GM23338 (cell line): ENCODE measurements at regions not wholly inside any gene's neighbourhood (a gene's known extent, or its start where the extent isn't known, plus 50 kb on each side); places are given as distances from the start of the nearest gene placed in this dataset.
A peak's percentile ranks its signal among the peaks of the same experiment; 100 is the strongest.

Experiments
- ATAC-seq: fragments of 200-7000 bp; cut with Tn5 transposase; 3 replicates; pipeline ENCODE4 v1.9.1; 2020
- DNase-seq: peaks from one replicate; pipeline ENCODE4 v3.0.0-alpha.2; 2015; ENCODE audit warnings: low spot score
- H2AFZ ChIP-seq: fragments of 200-600 bp; sonication (generic); 2 replicates; pipeline ENCODE4 v1.8.0; 2016; ENCODE audit warnings: antibody characterized with exemption, mild to moderate bottlenecking, moderate library complexity
- H3F3A ChIP-seq: fragments of 200-600 bp; sonication (generic); replicated peaks from 2 replicates; pipeline ENCODE4 v1.8.0; 2017; ENCODE audit warnings: antibody characterized with exemption, mixed run types, low read depth
- H3K27ac ChIP-seq: fragments of 200-600 bp; sonication (generic); 2 replicates; pipeline ENCODE4 v1.6.1; 2016; ENCODE audit warnings: low read depth
- H3K27me3 ChIP-seq: fragments of 200-600 bp; sonication (generic); 2 replicates; pipeline ENCODE4 v1.8.0; 2016; ENCODE audit warnings: mild to moderate bottlenecking, mixed run types, moderate library complexity; ENCODE audit not compliant: insufficient read depth
- H3K36me3 ChIP-seq: fragments of 200-600 bp; sonication (generic); 2 replicates; pipeline ENCODE4 v1.8.0; 2016; ENCODE audit warnings: mild to moderate bottlenecking; ENCODE audit not compliant: insufficient read depth
- H3K4me1 ChIP-seq: fragments of 200-600 bp; sonication (generic); 2 replicates; pipeline ENCODE4 v1.8.0; 2016; ENCODE audit warnings: mild to moderate bottlenecking, moderate library complexity; ENCODE audit not compliant: insufficient read depth
- H3K4me2 ChIP-seq: fragments of 200-600 bp; sonication (generic); 2 replicates; pipeline ENCODE4 v1.7.1; 2017; ENCODE audit warnings: mixed run types
- H3K4me3 ChIP-seq: fragments of 200-600 bp; sonication (generic); 2 replicates; pipeline ENCODE4 v1.6.1; 2016; ENCODE audit warnings: mixed run types
- H3K79me2 ChIP-seq: fragments of 200-600 bp; sonication (generic); replicated peaks from 2 replicates; pipeline ENCODE4 v1.8.0; 2017; ENCODE audit warnings: mild to moderate bottlenecking; ENCODE audit not compliant: insufficient read depth
- H3K9me2 ChIP-seq: fragments of 200-600 bp; sonication (generic); 2 replicates; pipeline ENCODE4 v1.8.0; 2017; ENCODE audit not compliant: insufficient read depth
- H4K20me1 ChIP-seq: fragments of 200-600 bp; sonication (generic); replicated peaks from 2 replicates; pipeline ENCODE4 v1.8.0; 2017; ENCODE audit warnings: mild to moderate bottlenecking; ENCODE audit not compliant: insufficient read depth
- H3K27ac Mint-ChIP-seq: 2 replicates; pipeline ENCODE4 v1.8.0; 2020; ENCODE audit warnings: inconsistent platforms, mild to moderate bottlenecking, moderate library complexity, mixed read lengths
- H3K27me3 Mint-ChIP-seq: 3 replicates; pipeline ENCODE4 v1.8.0; 2022; ENCODE audit warnings: low read depth, mild to moderate bottlenecking, moderate library complexity, mixed read lengths, inconsistent platforms; ENCODE audit not compliant: insufficient read depth, poor library complexity
- H3K36me3 Mint-ChIP-seq: 3 replicates; pipeline ENCODE4 v1.8.0; 2021; ENCODE audit warnings: low read depth, mild to moderate bottlenecking, inconsistent platforms, moderate library complexity, mixed read lengths
- H3K4me1 Mint-ChIP-seq: 3 replicates; pipeline ENCODE4 v1.8.0; 2020; ENCODE audit warnings: mild to moderate bottlenecking, inconsistent platforms, mixed read lengths
- H3K4me3 Mint-ChIP-seq: 3 replicates; pipeline ENCODE4 v1.8.0; 2021; ENCODE audit warnings: moderate library complexity, mild to moderate bottlenecking, inconsistent platforms, mixed read lengths
- H3K9me3 Mint-ChIP-seq: 3 replicates; pipeline ENCODE4 v1.8.0; 2020; ENCODE audit warnings: moderate library complexity, mild to moderate bottlenecking, inconsistent platforms, mixed read lengths
- EZH2 ChIP-seq: fragments of 200-600 bp; sonication (generic); IDR thresholded peaks from one replicate; pipeline ENCODE4 v1.8.0; 2017; ENCODE audit warnings: antibody characterized with exemption, mild to moderate bottlenecking, low read depth; ENCODE audit not compliant: unreplicated experiment
- EZH2phosphoT487 ChIP-seq: fragments of 200-600 bp; sonication (generic); IDR thresholded peaks from one replicate; pipeline ENCODE4 v1.8.1; 2018; ENCODE audit warnings: antibody characterized with exemption; ENCODE audit not compliant: unreplicated experiment
- JUNB ChIP-seq: IDR thresholded peaks from one replicate; pipeline ENCODE4 v1.6.1; 2016; ENCODE audit warnings: antibody characterized with exemption; ENCODE audit not compliant: unreplicated experiment
- NANOG ChIP-seq: IDR thresholded peaks from 2 replicates; pipeline ENCODE4 v1.6.1; 2016; ENCODE audit warnings: antibody characterized with exemption, borderline replicate concordance
- POLR2AphosphoS5 ChIP-seq: IDR thresholded peaks from 2 replicates; pipeline ENCODE4 v1.6.1; 2016; ENCODE audit warnings: antibody characterized with exemption, low read depth
- STAT1 ChIP-seq: IDR thresholded peaks from one replicate; pipeline ENCODE4 v1.6.1; 2016; ENCODE audit warnings: antibody characterized with exemption; ENCODE audit not compliant: unreplicated experiment
- ZNF114 ChIP-seq: fragments of 250-450 bp; sonication (Bioruptor Pico); IDR thresholded peaks from 2 replicates; pipeline ENCODE4 v1.5.0; 2020; ENCODE audit warnings: mild to moderate bottlenecking, moderate library complexity
- TF ChIP-seq, protein P1 (sequence below): IDR thresholded peaks from 2 replicates; pipeline ENCODE4 v1.6.1; 2016; ENCODE audit warnings: antibody characterized with exemption
- TF ChIP-seq, protein P2 (sequence below), 2 experiments: fragments of 200-600 bp in 1 of 2; sonication (generic) in 1 of 2; conservative IDR thresholded peaks; 2 replicates each; pipeline versions ENCODE4 v1.5.1 to v1.6.1; 2016 to 2017; ENCODE audit warnings: antibody characterized with exemption in 2 of 2, low read depth in 2 of 2, mild to moderate bottlenecking in 2 of 2, moderate library complexity in 1 of 2
- TF ChIP-seq, protein P3 (sequence below): fragments of 250-450 bp; sonication (Bioruptor Pico); IDR thresholded peaks from 2 replicates; pipeline ENCODE4 v1.5.0; 2020; ENCODE audit warnings: mild to moderate bottlenecking, moderate library complexity
- TF ChIP-seq, protein P4 (sequence below): IDR thresholded peaks from one replicate; pipeline ENCODE4 v1.6.1; 2018; ENCODE audit warnings: antibody characterized with exemption; ENCODE audit not compliant: unreplicated experiment

DNA sequence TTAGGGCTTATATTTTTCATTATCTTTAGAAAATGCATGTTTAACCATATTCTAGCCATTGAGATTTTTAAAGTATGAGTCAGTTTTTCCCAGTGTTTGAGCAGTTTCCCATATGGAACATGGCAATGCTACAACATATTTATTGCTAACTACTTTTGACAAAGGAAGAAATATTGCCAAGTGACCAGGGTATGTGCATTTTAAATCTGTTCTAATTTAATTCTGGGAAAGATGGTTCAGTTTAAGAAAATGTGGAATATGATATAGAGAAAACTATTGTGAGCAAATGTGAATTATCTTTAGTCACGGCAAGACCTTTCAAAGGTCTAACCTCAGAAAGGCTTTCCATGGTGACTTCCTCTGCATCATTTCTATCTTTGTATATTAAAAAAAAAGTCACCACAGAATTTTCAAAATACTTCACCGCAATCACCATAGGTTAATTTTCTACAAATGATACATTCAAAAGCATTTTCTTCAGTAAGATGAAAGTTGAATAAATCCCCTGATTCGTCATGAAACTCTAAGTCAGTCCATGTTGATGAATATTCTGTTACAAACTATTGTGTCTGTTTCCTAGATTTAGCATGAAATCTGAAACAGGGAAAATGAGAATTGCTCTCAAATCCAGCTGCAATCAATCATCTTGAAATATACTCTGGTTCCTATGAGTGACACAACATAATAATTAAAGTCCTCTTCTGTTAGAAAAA lies 2349.0 kb upstream of the TENM3 start (continued):
- TF ChIP-seq, protein P1, sequence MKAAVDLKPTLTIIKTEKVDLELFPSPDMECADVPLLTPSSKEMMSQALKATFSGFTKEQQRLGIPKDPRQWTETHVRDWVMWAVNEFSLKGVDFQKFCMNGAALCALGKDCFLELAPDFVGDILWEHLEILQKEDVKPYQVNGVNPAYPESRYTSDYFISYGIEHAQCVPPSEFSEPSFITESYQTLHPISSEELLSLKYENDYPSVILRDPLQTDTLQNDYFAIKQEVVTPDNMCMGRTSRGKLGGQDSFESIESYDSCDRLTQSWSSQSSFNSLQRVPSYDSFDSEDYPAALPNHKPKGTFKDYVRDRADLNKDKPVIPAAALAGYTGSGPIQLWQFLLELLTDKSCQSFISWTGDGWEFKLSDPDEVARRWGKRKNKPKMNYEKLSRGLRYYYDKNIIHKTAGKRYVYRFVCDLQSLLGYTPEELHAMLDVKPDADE: no peak
- TF ChIP-seq, protein P2, sequence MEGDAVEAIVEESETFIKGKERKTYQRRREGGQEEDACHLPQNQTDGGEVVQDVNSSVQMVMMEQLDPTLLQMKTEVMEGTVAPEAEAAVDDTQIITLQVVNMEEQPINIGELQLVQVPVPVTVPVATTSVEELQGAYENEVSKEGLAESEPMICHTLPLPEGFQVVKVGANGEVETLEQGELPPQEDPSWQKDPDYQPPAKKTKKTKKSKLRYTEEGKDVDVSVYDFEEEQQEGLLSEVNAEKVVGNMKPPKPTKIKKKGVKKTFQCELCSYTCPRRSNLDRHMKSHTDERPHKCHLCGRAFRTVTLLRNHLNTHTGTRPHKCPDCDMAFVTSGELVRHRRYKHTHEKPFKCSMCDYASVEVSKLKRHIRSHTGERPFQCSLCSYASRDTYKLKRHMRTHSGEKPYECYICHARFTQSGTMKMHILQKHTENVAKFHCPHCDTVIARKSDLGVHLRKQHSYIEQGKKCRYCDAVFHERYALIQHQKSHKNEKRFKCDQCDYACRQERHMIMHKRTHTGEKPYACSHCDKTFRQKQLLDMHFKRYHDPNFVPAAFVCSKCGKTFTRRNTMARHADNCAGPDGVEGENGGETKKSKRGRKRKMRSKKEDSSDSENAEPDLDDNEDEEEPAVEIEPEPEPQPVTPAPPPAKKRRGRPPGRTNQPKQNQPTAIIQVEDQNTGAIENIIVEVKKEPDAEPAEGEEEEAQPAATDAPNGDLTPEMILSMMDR (conservative IDR thresholded peaks at IDR 0.05; ENCODE audit: low read depth in 2 of 2): no peak
- TF ChIP-seq POLR2AphosphoS5 (no peak), NANOG (no peak)

DNA sequence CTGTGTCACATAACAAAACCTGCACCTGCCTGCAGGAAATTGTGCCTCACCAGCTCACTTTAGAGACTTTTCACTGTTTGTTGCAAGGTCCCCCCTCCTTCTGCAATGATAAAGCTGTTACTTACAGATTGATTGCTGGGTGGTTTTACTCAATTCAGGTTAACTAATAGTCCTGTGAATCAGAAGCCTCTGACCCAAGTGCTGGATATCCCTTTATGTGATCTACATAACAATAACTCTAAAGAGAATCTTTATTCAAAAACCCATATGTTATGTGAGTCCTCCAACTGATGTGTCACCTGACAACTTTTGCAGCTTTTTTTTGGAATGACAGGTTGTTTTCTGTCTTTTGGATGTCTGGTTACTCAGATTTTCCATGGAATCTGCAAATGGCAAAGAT lies 2323.6 kb upstream of the TENM3 start:
- no peak overlapping the region for H3K4me2 ChIP-seq
- H3K4me1 Mint-ChIP-seq: peaks cover 5% of the 10 kb centered on the region
- ATAC-seq (no peak), DNase-seq (peak; percentile 3)
- H3K79me2 ChIP-seq: no peaks in the 10 kb centered on the region
- no peak overlapping the region for H3K4me3 Mint-ChIP-seq
- H2AFZ ChIP-seq: no peak overlapping the region
- H3K4me1 ChIP-seq: 0 out of 2 replicates have a peak, but pooled peaks cover 5% of the 10 kb centered on the region
- H3K36me3 ChIP-seq: no peaks in the 10 kb centered on the region
- H3F3A ChIP-seq: no peaks in the 10 kb centered on the region
- no peak overlapping the region for H3K27ac ChIP-seq
- H3K9me3 Mint-ChIP-seq: no peaks in the 10 kb centered on the region
- no peaks in the 10 kb centered on the region for H3K27me3 Mint-ChIP-seq
- no peak overlapping the region for H3K4me3 ChIP-seq
- H3K27me3 ChIP-seq: no peaks in the 10 kb centered on the region
- no peak overlapping the region for H3K27ac Mint-ChIP-seq
- peaks cover 5% of the 10 kb centered on the region; the same call in 1 of the 2 replicates for H3K9me2 ChIP-seq
- H3K36me3 Mint-ChIP-seq: no peaks in the 10 kb centered on the region
- H4K20me1 ChIP-seq: no peaks in the 10 kb centered on the region
- TF ChIP-seq, protein P1: no peak
- TF ChIP-seq EZH2phosphoT487 (no peak), EZH2 (no peak), STAT1 (no peak), ZNF114 (CRISPR knock-in tag) (no peak), JUNB (no peak)
- TF ChIP-seq, protein P3, sequence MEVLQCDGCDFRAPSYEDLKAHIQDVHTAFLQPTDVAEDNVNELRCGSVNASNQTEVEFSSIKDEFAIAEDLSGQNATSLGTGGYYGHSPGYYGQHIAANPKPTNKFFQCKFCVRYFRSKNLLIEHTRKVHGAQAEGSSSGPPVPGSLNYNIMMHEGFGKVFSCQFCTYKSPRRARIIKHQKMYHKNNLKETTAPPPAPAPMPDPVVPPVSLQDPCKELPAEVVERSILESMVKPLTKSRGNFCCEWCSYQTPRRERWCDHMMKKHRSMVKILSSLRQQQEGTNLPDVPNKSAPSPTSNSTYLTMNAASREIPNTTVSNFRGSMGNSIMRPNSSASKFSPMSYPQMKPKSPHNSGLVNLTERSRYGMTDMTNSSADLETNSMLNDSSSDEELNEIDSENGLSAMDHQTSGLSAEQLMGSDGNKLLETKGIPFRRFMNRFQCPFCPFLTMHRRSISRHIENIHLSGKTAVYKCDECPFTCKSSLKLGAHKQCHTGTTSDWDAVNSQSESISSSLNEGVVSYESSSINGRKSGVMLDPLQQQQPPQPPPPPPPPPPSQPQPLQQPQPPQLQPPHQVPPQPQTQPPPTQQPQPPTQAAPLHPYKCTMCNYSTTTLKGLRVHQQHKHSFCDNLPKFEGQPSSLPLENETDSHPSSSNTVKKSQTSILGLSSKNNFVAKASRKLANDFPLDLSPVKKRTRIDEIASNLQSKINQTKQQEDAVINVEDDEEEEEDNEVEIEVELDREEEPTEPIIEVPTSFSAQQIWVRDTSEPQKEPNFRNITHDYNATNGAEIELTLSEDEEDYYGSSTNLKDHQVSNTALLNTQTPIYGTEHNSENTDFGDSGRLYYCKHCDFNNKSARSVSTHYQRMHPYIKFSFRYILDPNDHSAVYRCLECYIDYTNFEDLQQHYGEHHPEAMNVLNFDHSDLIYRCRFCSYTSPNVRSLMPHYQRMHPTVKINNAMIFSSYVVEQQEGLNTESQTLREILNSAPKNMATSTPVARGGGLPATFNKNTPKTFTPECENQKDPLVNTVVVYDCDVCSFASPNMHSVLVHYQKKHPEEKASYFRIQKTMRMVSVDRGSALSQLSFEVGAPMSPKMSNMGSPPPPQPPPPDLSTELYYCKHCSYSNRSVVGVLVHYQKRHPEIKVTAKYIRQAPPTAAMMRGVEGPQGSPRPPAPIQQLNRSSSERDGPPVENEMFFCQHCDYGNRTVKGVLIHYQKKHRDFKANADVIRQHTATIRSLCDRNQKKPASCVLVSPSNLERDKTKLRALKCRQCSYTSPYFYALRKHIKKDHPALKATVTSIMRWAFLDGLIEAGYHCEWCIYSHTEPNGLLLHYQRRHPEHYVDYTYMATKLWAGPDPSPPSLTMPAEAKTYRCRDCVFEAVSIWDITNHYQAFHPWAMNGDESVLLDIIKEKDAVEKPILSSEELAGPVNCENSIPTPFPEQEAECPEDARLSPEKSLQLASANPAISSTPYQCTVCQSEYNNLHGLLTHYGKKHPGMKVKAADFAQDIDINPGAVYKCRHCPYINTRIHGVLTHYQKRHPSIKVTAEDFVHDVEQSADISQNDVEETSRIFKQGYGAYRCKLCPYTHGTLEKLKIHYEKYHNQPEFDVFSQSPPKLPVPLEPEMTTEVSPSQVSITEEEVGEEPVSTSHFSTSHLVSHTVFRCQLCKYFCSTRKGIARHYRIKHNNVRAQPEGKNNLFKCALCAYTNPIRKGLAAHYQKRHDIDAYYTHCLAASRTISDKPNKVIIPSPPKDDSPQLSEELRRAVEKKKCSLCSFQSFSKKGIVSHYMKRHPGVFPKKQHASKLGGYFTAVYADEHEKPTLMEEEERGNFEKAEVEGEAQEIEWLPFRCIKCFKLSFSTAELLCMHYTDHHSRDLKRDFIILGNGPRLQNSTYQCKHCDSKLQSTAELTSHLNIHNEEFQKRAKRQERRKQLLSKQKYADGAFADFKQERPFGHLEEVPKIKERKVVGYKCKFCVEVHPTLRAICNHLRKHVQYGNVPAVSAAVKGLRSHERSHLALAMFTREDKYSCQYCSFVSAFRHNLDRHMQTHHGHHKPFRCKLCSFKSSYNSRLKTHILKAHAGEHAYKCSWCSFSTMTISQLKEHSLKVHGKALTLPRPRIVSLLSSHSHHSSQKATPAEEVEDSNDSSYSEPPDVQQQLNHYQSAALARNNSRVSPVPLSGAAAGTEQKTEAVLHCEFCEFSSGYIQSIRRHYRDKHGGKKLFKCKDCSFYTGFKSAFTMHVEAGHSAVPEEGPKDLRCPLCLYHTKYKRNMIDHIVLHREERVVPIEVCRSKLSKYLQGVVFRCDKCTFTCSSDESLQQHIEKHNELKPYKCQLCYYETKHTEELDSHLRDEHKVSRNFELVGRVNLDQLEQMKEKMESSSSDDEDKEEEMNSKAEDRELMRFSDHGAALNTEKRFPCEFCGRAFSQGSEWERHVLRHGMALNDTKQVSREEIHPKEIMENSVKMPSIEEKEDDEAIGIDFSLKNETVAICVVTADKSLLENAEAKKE (CRISPR knock-in tag): no peak
- TF ChIP-seq, protein P4, sequence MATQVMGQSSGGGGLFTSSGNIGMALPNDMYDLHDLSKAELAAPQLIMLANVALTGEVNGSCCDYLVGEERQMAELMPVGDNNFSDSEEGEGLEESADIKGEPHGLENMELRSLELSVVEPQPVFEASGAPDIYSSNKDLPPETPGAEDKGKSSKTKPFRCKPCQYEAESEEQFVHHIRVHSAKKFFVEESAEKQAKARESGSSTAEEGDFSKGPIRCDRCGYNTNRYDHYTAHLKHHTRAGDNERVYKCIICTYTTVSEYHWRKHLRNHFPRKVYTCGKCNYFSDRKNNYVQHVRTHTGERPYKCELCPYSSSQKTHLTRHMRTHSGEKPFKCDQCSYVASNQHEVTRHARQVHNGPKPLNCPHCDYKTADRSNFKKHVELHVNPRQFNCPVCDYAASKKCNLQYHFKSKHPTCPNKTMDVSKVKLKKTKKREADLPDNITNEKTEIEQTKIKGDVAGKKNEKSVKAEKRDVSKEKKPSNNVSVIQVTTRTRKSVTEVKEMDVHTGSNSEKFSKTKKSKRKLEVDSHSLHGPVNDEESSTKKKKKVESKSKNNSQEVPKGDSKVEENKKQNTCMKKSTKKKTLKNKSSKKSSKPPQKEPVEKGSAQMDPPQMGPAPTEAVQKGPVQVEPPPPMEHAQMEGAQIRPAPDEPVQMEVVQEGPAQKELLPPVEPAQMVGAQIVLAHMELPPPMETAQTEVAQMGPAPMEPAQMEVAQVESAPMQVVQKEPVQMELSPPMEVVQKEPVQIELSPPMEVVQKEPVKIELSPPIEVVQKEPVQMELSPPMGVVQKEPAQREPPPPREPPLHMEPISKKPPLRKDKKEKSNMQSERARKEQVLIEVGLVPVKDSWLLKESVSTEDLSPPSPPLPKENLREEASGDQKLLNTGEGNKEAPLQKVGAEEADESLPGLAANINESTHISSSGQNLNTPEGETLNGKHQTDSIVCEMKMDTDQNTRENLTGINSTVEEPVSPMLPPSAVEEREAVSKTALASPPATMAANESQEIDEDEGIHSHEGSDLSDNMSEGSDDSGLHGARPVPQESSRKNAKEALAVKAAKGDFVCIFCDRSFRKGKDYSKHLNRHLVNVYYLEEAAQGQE: no peak
